ENCODE measurements at regions not wholly inside any gene's neighbourhood (a gene's known extent, or its start where the extent isn't known, plus 50 kb on each side); places are given as distances from the start of the nearest gene placed in this dataset.
"Not testable (repeated sequence)": the region's sequence is repeated elsewhere in the genome, so short reads cannot be mapped to it uniquely, and the experiment has no call there.

DNA sequence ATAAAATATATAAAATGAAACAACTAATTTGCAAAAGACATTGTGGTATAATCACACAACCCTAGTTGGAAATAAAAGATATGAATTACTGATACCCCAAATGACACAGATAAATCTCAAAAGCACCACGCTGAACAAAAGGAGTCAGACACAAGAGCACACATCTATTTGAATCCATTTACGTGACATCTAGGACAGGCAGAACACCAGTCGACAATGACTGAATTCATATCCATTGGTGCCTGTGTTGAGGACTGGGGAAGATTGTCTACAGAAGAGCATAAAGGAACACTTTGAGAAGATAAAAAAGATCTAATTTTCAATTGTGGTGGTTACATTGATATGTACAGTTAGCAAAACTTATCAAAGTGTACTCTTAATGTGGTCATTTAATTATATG lies 874.1 kb downstream of the LTN1 start:
- Mint-ChIP-seq H3K27ac (ENCODE audit: unreplicated experiment) (no peak overlapping the region), H3K27me3 (ENCODE audit: low read depth) (no peaks in the 10 kb centered on the region), H3K36me3 (ENCODE audit: low read depth) (no peaks in the 10 kb centered on the region), H3K4me3 (no peak overlapping the region), H3K4me1 (peaks cover 3% of the 10 kb centered on the region), H3K9me3 (peaks cover 6% of the 10 kb centered on the region)
- TF ChIP-seq, protein P1, sequence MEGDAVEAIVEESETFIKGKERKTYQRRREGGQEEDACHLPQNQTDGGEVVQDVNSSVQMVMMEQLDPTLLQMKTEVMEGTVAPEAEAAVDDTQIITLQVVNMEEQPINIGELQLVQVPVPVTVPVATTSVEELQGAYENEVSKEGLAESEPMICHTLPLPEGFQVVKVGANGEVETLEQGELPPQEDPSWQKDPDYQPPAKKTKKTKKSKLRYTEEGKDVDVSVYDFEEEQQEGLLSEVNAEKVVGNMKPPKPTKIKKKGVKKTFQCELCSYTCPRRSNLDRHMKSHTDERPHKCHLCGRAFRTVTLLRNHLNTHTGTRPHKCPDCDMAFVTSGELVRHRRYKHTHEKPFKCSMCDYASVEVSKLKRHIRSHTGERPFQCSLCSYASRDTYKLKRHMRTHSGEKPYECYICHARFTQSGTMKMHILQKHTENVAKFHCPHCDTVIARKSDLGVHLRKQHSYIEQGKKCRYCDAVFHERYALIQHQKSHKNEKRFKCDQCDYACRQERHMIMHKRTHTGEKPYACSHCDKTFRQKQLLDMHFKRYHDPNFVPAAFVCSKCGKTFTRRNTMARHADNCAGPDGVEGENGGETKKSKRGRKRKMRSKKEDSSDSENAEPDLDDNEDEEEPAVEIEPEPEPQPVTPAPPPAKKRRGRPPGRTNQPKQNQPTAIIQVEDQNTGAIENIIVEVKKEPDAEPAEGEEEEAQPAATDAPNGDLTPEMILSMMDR (conservative IDR thresholded peaks at IDR 0.05) = no peak
- no peak for DNase-seq (ENCODE audit: low read depth, low spot score)

DNA sequence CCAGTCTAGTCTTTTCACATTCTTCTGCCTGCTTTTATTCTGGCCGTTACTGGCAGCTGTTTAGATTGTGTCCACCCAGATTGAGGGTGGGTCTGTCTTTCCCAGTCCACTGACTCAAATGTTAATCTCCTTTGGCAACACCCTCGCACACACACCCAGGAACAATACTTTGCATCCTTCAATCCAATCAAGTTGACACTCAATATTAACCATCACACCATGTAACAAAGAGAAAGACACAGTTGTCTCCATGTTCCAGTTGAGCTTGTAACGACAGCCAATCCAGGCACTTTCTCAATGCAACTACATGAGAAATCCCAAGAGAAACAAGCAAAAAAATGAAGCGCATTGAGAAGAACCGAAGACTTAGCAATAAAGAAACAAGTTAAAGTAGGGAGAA lies 877.7 kb downstream of the LTN1 start:
- peaks cover 12% of the 10 kb centered on the region for H3K4me1 Mint-ChIP-seq
- not testable (repeated sequence) for H3K9me3 Mint-ChIP-seq; H3K27ac Mint-ChIP-seq (ENCODE audit: unreplicated experiment); H3K27me3 Mint-ChIP-seq (ENCODE audit: low read depth); H3K36me3 Mint-ChIP-seq (ENCODE audit: low read depth); DNase-seq (ENCODE audit: low read depth, low spot score); H3K4me3 Mint-ChIP-seq

DNA sequence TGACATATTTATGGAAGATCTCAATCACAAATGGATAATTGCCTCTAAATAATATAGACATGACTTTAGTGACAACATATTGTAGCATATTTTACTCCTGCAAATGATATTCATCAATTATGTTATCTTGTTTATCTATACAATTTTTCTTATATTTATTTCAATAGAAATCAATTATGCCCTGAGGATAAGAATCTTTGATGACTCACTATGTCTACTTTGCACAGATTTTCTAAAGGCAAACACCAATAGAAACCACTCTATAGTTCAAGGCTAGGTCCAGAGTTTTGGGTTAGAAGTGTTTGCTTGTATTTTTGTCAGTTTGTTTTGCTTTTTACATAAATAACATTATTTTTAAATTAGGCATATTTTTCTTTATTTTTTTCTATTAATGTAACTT lies 879.0 kb downstream of the LTN1 start:
- DNase-seq (ENCODE audit: low read depth, low spot score) = no peak
- Mint-ChIP-seq H3K4me1 (peaks cover 12% of the 10 kb centered on the region), H3K4me3 (no peak overlapping the region), H3K27ac (ENCODE audit: unreplicated experiment) (no peak overlapping the region), H3K36me3 (ENCODE audit: low read depth) (no peaks in the 10 kb centered on the region), H3K9me3 (peaks cover 3% of the 10 kb centered on the region), H3K27me3 (ENCODE audit: low read depth) (no peaks in the 10 kb centered on the region)
- TF ChIP-seq, protein P1 (conservative IDR thresholded peaks at IDR 0.05) = no peak

DNA sequence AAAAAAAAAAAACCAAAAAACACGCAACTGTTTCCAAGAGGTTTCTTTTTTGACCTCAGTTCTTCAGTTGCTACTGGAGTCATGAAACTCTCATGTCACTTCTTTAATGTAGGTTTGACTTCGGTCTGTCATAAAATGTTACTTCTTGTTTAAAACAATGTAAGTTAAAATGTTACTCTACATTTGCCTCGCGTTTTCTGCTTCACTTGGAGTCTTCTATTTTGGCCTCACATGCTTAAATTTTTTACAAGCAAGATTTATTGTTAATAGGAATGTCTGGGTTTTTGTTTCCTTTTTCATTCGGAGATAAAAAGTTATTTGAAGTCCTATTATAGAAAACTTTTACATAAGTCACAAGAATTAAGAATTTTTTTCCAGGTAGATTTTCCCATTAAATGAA lies 880.2 kb downstream of the LTN1 start:
- TF ChIP-seq, protein P1 (conservative IDR thresholded peaks at IDR 0.05) = no peak
- Mint-ChIP-seq H3K4me3 (no peak overlapping the region), H3K4me1 (peaks cover 9% of the 10 kb centered on the region), H3K36me3 (ENCODE audit: low read depth) (no peaks in the 10 kb centered on the region), H3K27me3 (ENCODE audit: low read depth) (no peaks in the 10 kb centered on the region), H3K27ac (ENCODE audit: unreplicated experiment) (no peak overlapping the region), H3K9me3 (peaks cover 3% of the 10 kb centered on the region)
- no peak for DNase-seq (ENCODE audit: low read depth, low spot score)

DNA sequence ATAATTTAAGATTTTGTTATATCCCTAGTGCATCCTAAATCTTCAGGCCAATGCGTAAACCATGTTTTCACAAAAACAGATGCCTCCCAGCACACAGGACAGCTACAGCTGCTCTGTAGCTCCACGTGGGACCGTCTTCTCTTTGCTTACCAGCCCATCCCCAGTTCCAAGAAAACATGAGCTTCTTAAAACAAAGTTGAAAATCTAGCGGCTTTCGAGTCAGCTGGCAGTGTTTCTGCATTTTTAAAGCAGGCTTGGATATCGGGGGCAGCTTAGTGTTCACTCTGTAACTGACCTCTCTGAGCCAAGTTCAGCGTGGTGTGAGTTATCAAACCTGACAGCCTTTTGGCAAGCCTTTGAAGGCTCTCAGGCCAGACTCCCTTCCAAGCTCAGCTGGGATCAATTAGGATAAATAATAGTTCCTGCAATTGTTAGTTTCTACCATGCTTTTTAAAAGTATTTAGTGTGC lies 881.5 kb downstream of the LTN1 start:
- TF ChIP-seq, protein P1 (conservative IDR thresholded peaks at IDR 0.05) = no peak
- Mint-ChIP-seq H3K4me1 (peaks cover 9% of the 10 kb centered on the region), H3K4me3 (no peak overlapping the region), H3K27me3 (ENCODE audit: low read depth) (no peaks in the 10 kb centered on the region), H3K9me3 (no peaks in the 10 kb centered on the region), H3K27ac (ENCODE audit: unreplicated experiment) (no peak overlapping the region), H3K36me3 (ENCODE audit: low read depth) (no peaks in the 10 kb centered on the region)
- no peak for DNase-seq (ENCODE audit: low read depth, low spot score)

DNA sequence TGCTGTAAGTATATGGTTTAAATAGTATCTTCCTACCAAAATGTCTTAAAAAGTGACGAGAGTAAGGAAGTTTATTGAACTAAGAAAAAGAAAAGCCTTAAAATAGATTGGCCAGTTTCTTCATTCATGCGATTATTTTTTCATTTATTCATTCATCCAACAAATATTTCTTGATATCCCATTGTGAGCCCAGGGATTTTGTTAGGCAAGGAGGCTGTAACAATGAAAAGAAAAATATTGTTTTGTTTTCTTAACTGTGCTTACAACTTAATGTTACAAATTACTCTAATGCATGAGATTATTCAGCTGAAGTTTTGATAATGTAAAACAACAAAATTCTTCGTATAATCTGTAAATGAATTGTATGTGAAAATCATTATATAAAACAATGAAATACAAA lies 882.0 kb downstream of the LTN1 start:
- no peaks in the 10 kb centered on the region for H3K9me3 Mint-ChIP-seq
- peaks cover 9% of the 10 kb centered on the region for H3K4me1 Mint-ChIP-seq
- no peak overlapping the region for H3K4me3 Mint-ChIP-seq
- TF ChIP-seq, protein P1 (conservative IDR thresholded peaks at IDR 0.05) = no peak
- DNase-seq (ENCODE audit: low read depth, low spot score) = no peak
- no peaks in the 10 kb centered on the region for H3K36me3 Mint-ChIP-seq (ENCODE audit: low read depth)
- no peak overlapping the region for H3K27ac Mint-ChIP-seq (ENCODE audit: unreplicated experiment)
- no peaks in the 10 kb centered on the region for H3K27me3 Mint-ChIP-seq (ENCODE audit: low read depth)

Measured in neural crest cell (in vitro differentiated cells).